Panc1 (cell line): ENCODE measurements at regions not wholly inside any gene's neighbourhood (a gene's known extent, or its start where the extent isn't known, plus 50 kb on each side); places are given as distances from the start of the nearest gene placed in this dataset.
"Not testable (repeated sequence)": the region's sequence is repeated elsewhere in the genome, so short reads cannot be mapped to it uniquely, and the experiment has no call there.

Experiments
- ATAC-seq: fragments of 200-7000 bp; cut with Tn5 transposase; 2 replicates; pipeline ENCODE4 v1.9.1; 2020; ENCODE audit warnings: mild to moderate bottlenecking, moderate library complexity
- BruUV-seq: library from RNA; stranded (reverse); fragments of 400-500 nt; replicated peaks from 2 replicates; lab custom pipeline; 2021; lab: Mats Ljungman, UMichigan
- CTCF ChIA-PET: fragments of 300-600 bp; sonication (Branson Sonifier 250); formaldehyde crosslinking; loops from one replicate; lab custom pipeline; 2022; ENCODE audit warnings: antibody characterized with exemption; lab: Charles Lee
- POLR2A ChIA-PET: fragments of 300-600 bp; sonication (Branson Sonifier 250); formaldehyde crosslinking; loops from one replicate; lab custom pipeline; 2022; ENCODE audit warnings: antibody characterized with exemption; lab: Charles Lee
- DNase-seq: peaks from one replicate; pipeline ENCODE4 v3.0.0-alpha.2; 2010; ENCODE audit warnings: low read depth, low spot score
- H3K27ac ChIP-seq: 2 replicates; pipeline ENCODE4 v1.5.1; 2011; ENCODE audit warnings: mild to moderate bottlenecking, low read length, inconsistent platforms
- H3K27me3 ChIP-seq: fragments of 200-500 bp; sonication (Bioruptor generic); 2 replicates; pipeline ENCODE4 v1.6.0; 2014; ENCODE audit warnings: low read length, inconsistent platforms; ENCODE audit not compliant: control insufficient read depth, insufficient read depth
- H3K36me3 ChIP-seq: fragments of 200-500 bp; sonication (Bioruptor generic); 2 replicates; pipeline ENCODE4 v1.5.1; 2014; ENCODE audit warnings: inconsistent platforms, mild to moderate bottlenecking, low read length, moderate library complexity; ENCODE audit not compliant: control insufficient read depth, insufficient read depth
- H3K4me1 ChIP-seq: 2 replicates; pipeline ENCODE4 v1.5.1; 2011; ENCODE audit warnings: inconsistent platforms, mild to moderate bottlenecking, low read length, moderate library complexity; ENCODE audit not compliant: control insufficient read depth, insufficient read depth
- H3K4me3 ChIP-seq, 2 experiments: 2 replicates each; pipeline ENCODE4 v1.5.1; 2011 to 2012; ENCODE audit warnings: low read depth in 2 of 2, low read length in 2 of 2, mild to moderate bottlenecking in 2 of 2, inconsistent platforms in 1 of 2, moderate library complexity in 1 of 2
- H3K9me3 ChIP-seq: fragments of 200-500 bp; sonication (Bioruptor generic); 2 replicates; pipeline ENCODE4 v1.5.1; 2014; ENCODE audit warnings: low read depth, mild to moderate bottlenecking, inconsistent platforms, low read length, moderate library complexity; ENCODE audit not compliant: control insufficient read depth, insufficient read depth
- POLR2AphosphoS5 ChIP-seq: IDR thresholded peaks from 2 replicates; pipeline ENCODE4 v1.6.1; 2012; ENCODE audit warnings: mild to moderate bottlenecking, low read depth, low read length, moderate library complexity
- SIN3A ChIP-seq: IDR thresholded peaks from 2 replicates; pipeline ENCODE4 v1.6.1; 2012; ENCODE audit warnings: low read depth, mild to moderate bottlenecking, low read length, moderate library complexity, borderline replicate concordance; ENCODE audit not compliant: insufficient read depth
- TCF7L2 ChIP-seq: IDR thresholded peaks from 2 replicates; pipeline ENCODE4 v1.6.1; 2011; ENCODE audit warnings: mild to moderate bottlenecking, low read depth, low read length, inconsistent platforms
- in situ Hi-C: cut with HindIII; loops from 2 replicates; pipeline ENCODE4 v1.10.0; 2016; ENCODE audit warnings: low sequenced_read_pairs, low pct_unique_long_range_greater_than_20kb
- intact Hi-C: fragments of 100-400 bp; cut with micrococcal nuclease; formaldehyde crosslinking; loops from one replicate; pipeline ENCODE4 v1.10.0; 2022; ENCODE audit not compliant: unreplicated experiment
- TF ChIP-seq, protein P1 (sequence below), 2 experiments: IDR thresholded peaks; 2 replicates each; pipeline ENCODE4 v1.6.1; 2011 to 2012; ENCODE audit warnings: low read depth in 2 of 2, control low read depth in 1 of 2, low read length in 1 of 2, mild to moderate bottlenecking in 1 of 2, moderate library complexity in 1 of 2; ENCODE audit not compliant: insufficient read depth in 1 of 2
- TF ChIP-seq, protein P2 (sequence below): fragments of 450-650 bp; IDR thresholded peaks from 2 replicates; pipeline ENCODE4 v1.5.1; 2017; ENCODE audit warnings: mild to moderate bottlenecking

DNA sequence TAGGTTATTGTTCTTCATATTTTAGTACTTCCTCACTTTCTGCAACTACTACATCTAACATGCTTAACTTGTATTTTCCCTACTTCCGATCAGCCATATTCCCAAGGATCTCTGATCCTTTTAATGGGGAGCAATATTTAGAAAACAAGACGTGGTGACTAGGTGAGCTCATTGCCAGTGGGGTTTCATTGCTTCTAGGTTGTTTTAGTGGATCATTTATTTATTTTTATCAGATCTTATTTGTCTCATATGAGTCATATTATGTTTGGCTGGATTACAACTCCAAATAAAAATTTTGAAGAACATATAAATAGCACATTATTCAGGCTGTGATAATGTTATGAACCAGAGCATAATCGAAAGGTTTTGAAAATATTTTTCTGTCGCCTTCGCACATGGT is 480.9 kb upstream of the TMEFF2 start:
- ATAC-seq, result no peak
- no TSS peak for BruUV-seq
- no peak for DNase-seq

DNA sequence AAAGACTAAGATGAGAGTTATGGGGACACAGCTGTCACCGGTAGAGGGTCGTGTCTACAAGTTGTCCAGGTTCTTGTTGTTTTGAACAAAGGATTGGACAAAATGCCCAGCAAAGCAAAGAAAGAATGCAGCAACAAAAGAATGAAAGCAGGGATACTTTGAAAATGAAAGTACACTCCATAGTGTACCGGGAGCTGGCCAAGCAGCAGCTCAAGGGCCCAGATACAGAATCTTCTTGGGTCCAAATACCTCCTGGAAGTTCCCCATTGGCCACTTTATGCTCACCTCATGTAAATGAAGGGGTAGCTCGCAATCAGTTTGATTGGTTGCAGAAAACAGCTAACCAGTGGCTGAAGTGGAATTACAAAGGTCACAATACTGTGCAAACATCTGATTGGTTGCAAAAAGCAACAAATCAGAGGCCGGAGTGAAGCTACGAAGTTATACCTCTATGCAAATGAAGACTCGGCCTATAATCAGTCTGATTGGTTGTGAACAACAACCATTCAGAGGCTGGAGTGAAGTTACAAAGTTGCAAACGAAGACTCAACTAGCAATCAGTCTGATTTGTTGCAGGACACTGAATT is 474.9 kb upstream of the TMEFF2 start:
- ChIA-PET CTCF (no interaction called here), POLR2A (no interaction called here)
- BruUV-seq, result no TSS peak
- intact Hi-C loops (no loop called here), in situ Hi-C loops (no loop called here)
- no peaks in the 10 kb centered on the region for H3K27me3 ChIP-seq
- H3K4me3 ChIP-seq, result peak overlapping the region in 1 of 2 experiments; percentile 2; a peak in 1 of 4 replicates
- DNase-seq (no peak), ATAC-seq (no peak)
- no peak overlapping the region for H3K27ac ChIP-seq
- H3K36me3 ChIP-seq, result no peaks in the 10 kb centered on the region
- no peaks in the 10 kb centered on the region for H3K9me3 ChIP-seq
- TF ChIP-seq SIN3A (no peak), TCF7L2 (no peak), POLR2AphosphoS5 (no peak)
- TF ChIP-seq, protein P1, sequence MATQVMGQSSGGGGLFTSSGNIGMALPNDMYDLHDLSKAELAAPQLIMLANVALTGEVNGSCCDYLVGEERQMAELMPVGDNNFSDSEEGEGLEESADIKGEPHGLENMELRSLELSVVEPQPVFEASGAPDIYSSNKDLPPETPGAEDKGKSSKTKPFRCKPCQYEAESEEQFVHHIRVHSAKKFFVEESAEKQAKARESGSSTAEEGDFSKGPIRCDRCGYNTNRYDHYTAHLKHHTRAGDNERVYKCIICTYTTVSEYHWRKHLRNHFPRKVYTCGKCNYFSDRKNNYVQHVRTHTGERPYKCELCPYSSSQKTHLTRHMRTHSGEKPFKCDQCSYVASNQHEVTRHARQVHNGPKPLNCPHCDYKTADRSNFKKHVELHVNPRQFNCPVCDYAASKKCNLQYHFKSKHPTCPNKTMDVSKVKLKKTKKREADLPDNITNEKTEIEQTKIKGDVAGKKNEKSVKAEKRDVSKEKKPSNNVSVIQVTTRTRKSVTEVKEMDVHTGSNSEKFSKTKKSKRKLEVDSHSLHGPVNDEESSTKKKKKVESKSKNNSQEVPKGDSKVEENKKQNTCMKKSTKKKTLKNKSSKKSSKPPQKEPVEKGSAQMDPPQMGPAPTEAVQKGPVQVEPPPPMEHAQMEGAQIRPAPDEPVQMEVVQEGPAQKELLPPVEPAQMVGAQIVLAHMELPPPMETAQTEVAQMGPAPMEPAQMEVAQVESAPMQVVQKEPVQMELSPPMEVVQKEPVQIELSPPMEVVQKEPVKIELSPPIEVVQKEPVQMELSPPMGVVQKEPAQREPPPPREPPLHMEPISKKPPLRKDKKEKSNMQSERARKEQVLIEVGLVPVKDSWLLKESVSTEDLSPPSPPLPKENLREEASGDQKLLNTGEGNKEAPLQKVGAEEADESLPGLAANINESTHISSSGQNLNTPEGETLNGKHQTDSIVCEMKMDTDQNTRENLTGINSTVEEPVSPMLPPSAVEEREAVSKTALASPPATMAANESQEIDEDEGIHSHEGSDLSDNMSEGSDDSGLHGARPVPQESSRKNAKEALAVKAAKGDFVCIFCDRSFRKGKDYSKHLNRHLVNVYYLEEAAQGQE (IDR thresholded peaks at IDR 0.05; ENCODE audit: insufficient read depth in 1 of 2, low read depth in 2 of 2, low read length in 1 of 2), result no peak
- TF ChIP-seq, protein P2, sequence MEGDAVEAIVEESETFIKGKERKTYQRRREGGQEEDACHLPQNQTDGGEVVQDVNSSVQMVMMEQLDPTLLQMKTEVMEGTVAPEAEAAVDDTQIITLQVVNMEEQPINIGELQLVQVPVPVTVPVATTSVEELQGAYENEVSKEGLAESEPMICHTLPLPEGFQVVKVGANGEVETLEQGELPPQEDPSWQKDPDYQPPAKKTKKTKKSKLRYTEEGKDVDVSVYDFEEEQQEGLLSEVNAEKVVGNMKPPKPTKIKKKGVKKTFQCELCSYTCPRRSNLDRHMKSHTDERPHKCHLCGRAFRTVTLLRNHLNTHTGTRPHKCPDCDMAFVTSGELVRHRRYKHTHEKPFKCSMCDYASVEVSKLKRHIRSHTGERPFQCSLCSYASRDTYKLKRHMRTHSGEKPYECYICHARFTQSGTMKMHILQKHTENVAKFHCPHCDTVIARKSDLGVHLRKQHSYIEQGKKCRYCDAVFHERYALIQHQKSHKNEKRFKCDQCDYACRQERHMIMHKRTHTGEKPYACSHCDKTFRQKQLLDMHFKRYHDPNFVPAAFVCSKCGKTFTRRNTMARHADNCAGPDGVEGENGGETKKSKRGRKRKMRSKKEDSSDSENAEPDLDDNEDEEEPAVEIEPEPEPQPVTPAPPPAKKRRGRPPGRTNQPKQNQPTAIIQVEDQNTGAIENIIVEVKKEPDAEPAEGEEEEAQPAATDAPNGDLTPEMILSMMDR, result no peak
- H3K4me1 ChIP-seq, result no peaks in the 10 kb centered on the region

More for the DNA sequence above, 480.9 kb upstream of the TMEFF2 start:
- TF ChIP-seq SIN3A, result no peak
- TF ChIP-seq, protein P1 (IDR thresholded peaks at IDR 0.05; ENCODE audit: insufficient read depth in 1 of 2, low read depth in 2 of 2, low read length in 1 of 2), result no peak
- TF ChIP-seq, protein P2, result no peak
- TF ChIP-seq TCF7L2, result no peak
- no peak for TF ChIP-seq POLR2AphosphoS5
- Histone ChIP-seq H3K36me3 (no peaks in the 10 kb centered on the region), H3K4me1 (no peaks in the 10 kb centered on the region), H3K4me3 (no peak overlapping the region), H3K27ac (no peak overlapping the region), H3K9me3 (no peaks in the 10 kb centered on the region), H3K27me3 (no peaks in the 10 kb centered on the region)
- CTCF ChIA-PET, result no interaction called here
- POLR2A ChIA-PET, result no interaction called here
- in situ Hi-C loops, result no loop called here
- intact Hi-C loops, result no loop called here

DNA sequence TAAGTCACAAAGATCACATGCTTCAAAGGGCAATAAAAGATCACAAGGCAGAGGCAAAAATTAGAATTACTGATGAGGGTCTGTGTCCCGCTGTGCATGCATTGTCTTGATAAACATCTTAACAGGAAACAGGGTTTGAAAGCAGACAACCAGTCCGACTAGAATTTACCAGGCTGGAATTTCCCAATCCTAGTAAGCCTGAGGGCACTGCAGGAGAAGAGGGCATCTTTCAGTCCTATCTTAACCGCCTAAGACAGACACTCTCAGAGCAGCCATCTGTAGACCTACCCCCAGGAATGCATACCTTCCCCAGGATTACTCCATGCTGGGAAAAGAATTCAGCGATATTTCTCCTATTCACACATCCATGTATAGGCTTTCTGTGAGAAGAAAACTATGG is 465.8 kb upstream of the TMEFF2 start:
- in situ Hi-C loops, H3K27me3 ChIP-seq, H3K9me3 ChIP-seq, intact Hi-C loops, POLR2A ChIA-PET, BruUV-seq, H3K4me1 ChIP-seq, DNase-seq, H3K36me3 ChIP-seq, H3K4me3 ChIP-seq, CTCF ChIA-PET, ATAC-seq, H3K27ac ChIP-seq: not testable (repeated sequence)
